ENCODE measurements at regions not wholly inside any gene's neighbourhood (a gene's known extent, or its start where the extent isn't known, plus 50 kb on each side); places are given as distances from the start of the nearest gene placed in this dataset.

DNA sequence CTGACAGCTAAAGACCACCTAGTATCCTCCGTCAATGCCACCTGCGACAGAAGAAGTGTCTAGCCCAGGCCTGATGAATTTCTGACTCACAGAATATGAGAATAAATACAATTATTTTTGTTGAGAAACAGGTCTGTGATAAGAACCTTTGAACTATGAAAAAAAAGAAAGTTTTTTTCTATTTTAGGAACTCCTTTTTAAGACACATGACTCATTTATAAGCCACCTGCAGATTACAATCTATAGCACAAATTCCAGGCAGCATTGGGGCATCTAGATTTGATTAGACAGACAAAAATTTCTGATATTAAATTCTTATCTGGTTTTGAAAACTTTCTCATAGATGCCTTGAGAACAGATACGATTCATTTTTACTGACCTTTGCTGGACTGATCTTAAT lies 256.7 kb upstream of the LYZL1 start:
- H3K79me2 ChIP-seq (ENCODE audit: insufficient read depth, low read depth), result no peaks in the 10 kb centered on the region
- no peak overlapping the region for H3K27ac ChIP-seq
- H3K4me2 ChIP-seq, result no peak overlapping the region
- no peak overlapping the region for H2AFZ ChIP-seq (ENCODE audit: low read depth)
- H3K36me3 ChIP-seq (ENCODE audit: insufficient read depth), result no peaks in the 10 kb centered on the region
- no peaks in the 10 kb centered on the region for H3K4me1 ChIP-seq (ENCODE audit: low read depth, poor library complexity, severe bottlenecking)
- no peaks in the 10 kb centered on the region for H3K27me3 ChIP-seq (ENCODE audit: insufficient read depth, low read depth)
- TF ChIP-seq, protein P1, sequence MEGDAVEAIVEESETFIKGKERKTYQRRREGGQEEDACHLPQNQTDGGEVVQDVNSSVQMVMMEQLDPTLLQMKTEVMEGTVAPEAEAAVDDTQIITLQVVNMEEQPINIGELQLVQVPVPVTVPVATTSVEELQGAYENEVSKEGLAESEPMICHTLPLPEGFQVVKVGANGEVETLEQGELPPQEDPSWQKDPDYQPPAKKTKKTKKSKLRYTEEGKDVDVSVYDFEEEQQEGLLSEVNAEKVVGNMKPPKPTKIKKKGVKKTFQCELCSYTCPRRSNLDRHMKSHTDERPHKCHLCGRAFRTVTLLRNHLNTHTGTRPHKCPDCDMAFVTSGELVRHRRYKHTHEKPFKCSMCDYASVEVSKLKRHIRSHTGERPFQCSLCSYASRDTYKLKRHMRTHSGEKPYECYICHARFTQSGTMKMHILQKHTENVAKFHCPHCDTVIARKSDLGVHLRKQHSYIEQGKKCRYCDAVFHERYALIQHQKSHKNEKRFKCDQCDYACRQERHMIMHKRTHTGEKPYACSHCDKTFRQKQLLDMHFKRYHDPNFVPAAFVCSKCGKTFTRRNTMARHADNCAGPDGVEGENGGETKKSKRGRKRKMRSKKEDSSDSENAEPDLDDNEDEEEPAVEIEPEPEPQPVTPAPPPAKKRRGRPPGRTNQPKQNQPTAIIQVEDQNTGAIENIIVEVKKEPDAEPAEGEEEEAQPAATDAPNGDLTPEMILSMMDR (conservative IDR thresholded peaks at IDR 0.05; ENCODE audit: low read depth, low read length), result no peak
- H3K4me3 ChIP-seq (IDR thresholded peaks at IDR 0.05; ENCODE audit: insufficient read depth, low read depth, low read length), result no peak overlapping the region
- no peaks in the 10 kb centered on the region for H4K20me1 ChIP-seq (ENCODE audit: insufficient read depth)
- no peak overlapping the region for H3K9ac ChIP-seq

DNA sequence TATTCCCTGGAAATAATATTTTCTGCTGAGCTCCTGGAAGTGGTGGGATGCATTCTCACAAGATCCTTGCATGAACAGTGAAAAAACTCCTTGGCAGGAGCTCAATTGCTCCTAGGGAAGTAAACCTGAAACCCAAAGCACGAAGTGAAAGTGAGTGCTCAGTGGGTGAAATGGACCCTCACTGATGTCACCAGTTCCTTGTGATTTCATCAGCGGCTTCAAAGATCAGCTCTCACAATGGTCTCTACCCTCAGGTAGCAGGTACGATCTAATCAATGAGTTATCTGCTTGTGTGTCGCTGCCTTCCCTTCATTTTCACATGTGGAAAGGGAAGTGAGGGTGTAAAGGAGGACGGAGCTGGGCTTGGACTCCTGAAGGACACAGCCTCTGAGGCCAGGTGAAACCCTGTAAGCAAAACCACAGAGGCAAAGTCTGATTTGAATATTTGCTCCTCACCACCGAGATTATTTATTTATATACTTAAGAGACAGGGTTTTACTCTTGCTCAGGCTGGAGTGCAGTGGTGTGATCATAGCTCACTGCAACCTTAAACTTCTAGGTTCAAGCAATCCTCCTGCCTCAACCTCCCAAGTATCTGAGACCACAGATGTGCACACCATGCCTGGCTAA lies 255.4 kb upstream of the LYZL1 start:
- Histone ChIP-seq H3K4me1 (ENCODE audit: low read depth, poor library complexity, severe bottlenecking) (no peaks in the 10 kb centered on the region), H2AFZ (ENCODE audit: low read depth) (no peak overlapping the region), H3K9ac (no peak overlapping the region), H3K4me3 (IDR thresholded peaks at IDR 0.05; ENCODE audit: insufficient read depth, low read depth, low read length) (no peak overlapping the region), H3K79me2 (ENCODE audit: insufficient read depth, low read depth) (no peaks in the 10 kb centered on the region), H3K27me3 (ENCODE audit: insufficient read depth, low read depth) (no peaks in the 10 kb centered on the region), H3K27ac (no peak overlapping the region), H3K4me2 (no peak overlapping the region), H4K20me1 (ENCODE audit: insufficient read depth) (no peaks in the 10 kb centered on the region), H3K36me3 (ENCODE audit: insufficient read depth) (no peaks in the 10 kb centered on the region)
- TF ChIP-seq, protein P1 (conservative IDR thresholded peaks at IDR 0.05; ENCODE audit: low read depth, low read length), result no peak

DNA sequence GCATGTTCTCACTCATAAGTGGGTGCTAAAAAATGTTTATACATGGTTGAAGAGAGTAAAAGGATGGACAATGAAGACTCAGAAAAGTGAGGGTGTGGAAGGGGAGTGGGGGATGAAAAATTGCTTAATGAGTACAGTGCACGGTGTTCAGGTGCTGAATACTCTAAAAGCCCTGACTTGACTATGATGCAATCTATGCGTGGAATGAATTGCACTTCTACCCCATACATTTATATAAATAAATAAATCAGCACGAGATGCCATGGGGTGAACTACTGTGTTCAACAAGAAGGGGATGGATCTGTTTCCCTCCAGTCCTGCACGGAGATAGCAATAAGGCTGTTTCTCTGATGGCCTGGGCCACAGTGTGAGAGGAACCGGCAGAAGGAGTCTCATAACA lies 254.3 kb upstream of the LYZL1 start:
- no peaks in the 10 kb centered on the region for H4K20me1 ChIP-seq (ENCODE audit: insufficient read depth)
- H3K4me1 ChIP-seq (ENCODE audit: low read depth, poor library complexity, severe bottlenecking), result no peaks in the 10 kb centered on the region
- no peak overlapping the region for H3K4me3 ChIP-seq (IDR thresholded peaks at IDR 0.05; ENCODE audit: insufficient read depth, low read depth, low read length)
- H3K9ac ChIP-seq, result no peak overlapping the region
- no peak overlapping the region for H3K27ac ChIP-seq
- TF ChIP-seq, protein P1 (conservative IDR thresholded peaks at IDR 0.05; ENCODE audit: low read depth, low read length), result no peak
- H3K79me2 ChIP-seq (ENCODE audit: insufficient read depth, low read depth), result no peaks in the 10 kb centered on the region
- no peaks in the 10 kb centered on the region for H3K27me3 ChIP-seq (ENCODE audit: insufficient read depth, low read depth)
- H3K36me3 ChIP-seq (ENCODE audit: insufficient read depth), result no peaks in the 10 kb centered on the region
- no peak overlapping the region for H3K4me2 ChIP-seq
- H2AFZ ChIP-seq (ENCODE audit: low read depth), result no peak overlapping the region

DNA sequence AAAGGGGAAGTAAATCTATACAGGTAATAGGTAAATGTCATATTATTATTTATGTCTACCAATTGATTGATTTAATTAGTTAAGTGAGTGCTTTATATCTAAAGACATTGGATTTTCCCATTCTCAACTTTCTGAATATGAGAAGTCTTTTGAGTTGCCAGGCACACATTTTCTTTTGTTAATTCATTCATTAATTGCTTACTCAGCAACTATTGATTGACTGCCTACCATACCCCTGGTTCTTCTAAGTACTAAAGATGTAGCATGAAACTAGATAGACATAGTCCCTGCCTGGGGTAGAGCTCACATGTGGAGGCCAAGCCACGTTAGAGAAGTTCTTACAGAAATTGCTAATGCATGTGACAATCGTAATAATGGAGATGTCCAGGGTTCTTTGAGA lies 253.1 kb upstream of the LYZL1 start:
- H3K79me2 ChIP-seq (ENCODE audit: insufficient read depth, low read depth), result no peaks in the 10 kb centered on the region
- no peaks in the 10 kb centered on the region for H3K4me1 ChIP-seq (ENCODE audit: low read depth, poor library complexity, severe bottlenecking)
- TF ChIP-seq, protein P1 (conservative IDR thresholded peaks at IDR 0.05; ENCODE audit: low read depth, low read length), result no peak
- H3K27ac ChIP-seq, result no peak overlapping the region
- no peak overlapping the region for H2AFZ ChIP-seq (ENCODE audit: low read depth)
- no peaks in the 10 kb centered on the region for H3K36me3 ChIP-seq (ENCODE audit: insufficient read depth)
- no peaks in the 10 kb centered on the region for H3K27me3 ChIP-seq (ENCODE audit: insufficient read depth, low read depth)
- no peaks in the 10 kb centered on the region for H4K20me1 ChIP-seq (ENCODE audit: insufficient read depth)
- no peak overlapping the region for H3K4me3 ChIP-seq (IDR thresholded peaks at IDR 0.05; ENCODE audit: insufficient read depth, low read depth, low read length)
- no peak overlapping the region for H3K4me2 ChIP-seq
- H3K9ac ChIP-seq, result no peak overlapping the region

All from KMS-11 (cell line).